RKO (cell line): ENCODE measurements at regions not wholly inside any gene's neighbourhood (a gene's known extent, or its start where the extent isn't known, plus 50 kb on each side); places are given as distances from the start of the nearest gene placed in this dataset.
A peak's percentile ranks its signal among the peaks of the same experiment; 100 is the strongest.
"Not testable (repeated sequence)": the region's sequence is repeated elsewhere in the genome, so short reads cannot be mapped to it uniquely, and the experiment has no call there.

Experiments
- DNase-seq: peaks from one replicate; pipeline ENCODE4 v3.0.0-alpha.2; 2016; ENCODE audit warnings: low spot score

- DNase-seq = no peak
Measured at GRCh38 chrX:13476384-13476783, 93.0 kb upstream of the EGFL6 start.

GRCh38 chrX:13474164-13474516 is 95.3 kb upstream of the EGFL6 start:
- DNase-seq = no peak

- no peak for DNase-seq
Measured at GRCh38 chrX:13473442-13474163, 95.8 kb upstream of the EGFL6 start.

DNA sequence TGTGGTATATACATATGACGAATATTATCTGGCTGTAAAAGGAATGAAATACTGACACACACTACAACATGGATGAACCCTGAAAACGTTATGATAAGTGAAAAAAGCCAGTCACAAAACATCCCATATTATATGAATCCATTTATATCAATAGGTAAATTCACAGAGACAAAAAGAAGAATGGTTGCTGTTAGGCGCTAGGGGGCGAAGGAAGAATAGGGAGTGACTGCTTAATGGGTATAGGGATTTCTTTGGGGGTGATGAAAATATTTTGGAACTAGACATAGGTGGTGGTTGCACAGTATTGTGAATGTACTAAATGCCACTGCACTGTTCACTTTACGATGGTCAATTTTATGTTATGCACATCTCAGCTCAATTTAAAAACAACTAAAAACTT is 96.4 kb upstream of the EGFL6 start:
- no peak for DNase-seq

DNA sequence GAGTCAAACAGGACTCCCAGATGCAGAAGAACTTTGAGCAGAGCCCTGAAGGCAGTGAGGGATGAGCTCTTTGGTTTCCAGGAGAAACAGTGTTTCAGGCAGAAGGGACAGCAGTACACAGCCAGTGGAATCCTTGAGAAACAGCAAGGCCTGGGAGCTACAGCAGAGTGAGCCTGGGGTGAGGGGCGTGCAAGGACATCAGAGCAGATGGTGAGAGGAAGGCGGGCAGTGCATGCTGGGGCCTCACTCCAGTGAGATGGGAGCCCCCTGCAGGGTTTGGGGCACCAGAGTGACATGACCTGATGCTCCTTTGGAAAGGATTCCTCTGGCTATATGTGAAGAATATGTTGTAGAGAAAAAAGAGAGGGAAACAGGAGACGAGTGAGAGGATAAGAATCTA is 98.1 kb upstream of the EGFL6 start:
- DNase-seq = no peak

- DNase-seq = no peak
Measured at GRCh38 chrX:13470685-13470977, 98.8 kb upstream of the EGFL6 start.

GRCh38 chrX:13469963-13470684 is 99.3 kb upstream of the EGFL6 start:
- DNase-seq = no peak

DNA sequence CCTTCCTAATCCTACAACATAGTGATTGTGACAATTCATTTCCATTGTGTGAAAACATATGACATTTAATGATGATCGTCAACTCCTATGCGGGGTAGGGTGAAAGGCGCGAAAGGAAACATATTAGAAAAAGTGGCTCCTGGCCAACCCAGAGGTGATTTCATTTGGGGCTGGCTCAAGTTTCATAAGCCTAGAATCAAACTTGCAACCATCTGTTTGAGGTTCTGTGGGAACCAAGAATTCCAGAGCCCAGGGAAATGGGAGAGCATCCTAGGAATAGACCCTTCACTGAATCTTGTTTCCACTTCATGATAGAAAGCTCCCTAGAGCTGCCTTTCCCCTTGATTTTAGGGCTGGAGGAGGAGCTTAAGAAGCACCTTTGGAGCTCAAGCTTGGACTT is 101.3 kb upstream of the EGFL6 start:
- DNase-seq = no peak

DNA sequence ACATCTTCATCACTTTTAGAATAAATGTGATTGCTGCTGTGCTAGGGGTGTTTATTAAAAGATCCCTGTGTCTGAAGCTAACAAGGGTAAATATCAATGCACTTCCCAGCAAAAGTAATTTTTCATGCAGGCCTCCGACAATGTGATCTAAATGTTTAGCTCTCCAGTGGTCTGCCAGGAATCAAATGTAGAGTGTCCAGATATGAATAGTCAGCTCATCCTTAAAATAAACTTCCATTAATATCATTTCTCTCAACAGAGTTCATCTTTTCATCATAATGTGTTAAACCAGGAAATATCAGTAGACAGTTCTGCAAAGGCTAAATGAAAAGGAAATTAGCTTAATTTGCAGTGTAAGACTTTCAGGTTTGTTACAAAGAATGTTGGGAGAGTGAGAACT is 102.2 kb upstream of the EGFL6 start:
- DNase-seq = no peak

DNA sequence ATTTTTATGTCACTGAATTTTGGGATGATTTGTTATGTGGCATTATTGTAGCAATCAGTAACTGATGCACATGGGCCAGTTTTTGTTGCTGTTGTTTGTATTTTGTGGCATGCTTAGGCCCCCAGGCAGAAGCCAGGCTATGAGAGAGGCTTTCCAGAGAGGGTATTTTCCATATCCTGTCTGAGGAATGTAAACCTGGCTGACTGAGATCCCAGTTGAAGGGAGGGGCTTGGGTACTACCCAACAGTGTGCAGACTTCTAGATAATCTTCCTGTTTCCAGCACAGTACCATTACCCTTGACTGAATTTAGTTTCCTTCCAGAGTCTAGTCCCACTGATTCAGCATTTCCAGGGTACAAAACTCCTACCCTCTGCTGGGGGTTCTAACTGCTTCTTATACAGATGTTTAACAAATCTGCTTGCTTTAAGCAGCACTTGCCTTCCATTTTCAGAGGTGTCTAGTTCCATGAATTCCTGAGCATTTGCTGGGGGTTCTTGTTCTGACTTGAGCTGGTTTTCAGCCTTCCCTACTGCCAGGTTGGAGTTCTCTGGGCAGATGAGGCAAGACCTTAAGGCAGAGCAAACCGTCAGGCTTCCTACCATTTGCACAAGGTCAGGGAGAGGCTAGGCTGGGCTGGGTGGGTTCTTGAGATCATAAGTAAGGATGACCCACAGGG is 104.7 kb upstream of the EGFL6 start:
- no peak for DNase-seq

GRCh38 chrX:13463608-13464007 is 105.8 kb upstream of the EGFL6 start:
- DNase-seq = peak; percentile 57

- DNase-seq = no peak
Measured at GRCh38 chrX:13452283-13452682, 117.1 kb upstream of the EGFL6 start.

DNA sequence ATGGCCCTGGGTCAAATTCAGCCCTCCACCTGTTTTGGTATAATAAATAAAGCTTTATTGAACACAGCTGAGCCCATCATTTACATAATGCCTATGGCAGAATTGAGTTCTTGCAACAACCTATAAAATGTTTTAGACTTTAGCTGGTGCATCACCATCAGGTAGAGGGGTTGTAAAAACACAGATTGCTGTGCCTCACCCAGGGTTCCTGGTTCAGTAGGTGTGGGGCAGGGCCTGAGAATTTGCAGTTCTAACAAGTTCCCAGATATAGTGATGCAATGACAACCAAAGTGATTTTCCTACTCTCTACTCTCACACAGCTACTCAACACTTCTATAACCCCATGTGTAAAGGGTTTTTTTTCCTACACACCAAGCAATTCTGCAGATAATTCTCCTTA is 120.0 kb upstream of the EGFL6 start:
- no peak for DNase-seq

- no peak for DNase-seq
Measured at GRCh38 chrX:13448941-13449340, 120.5 kb upstream of the EGFL6 start.

DNA sequence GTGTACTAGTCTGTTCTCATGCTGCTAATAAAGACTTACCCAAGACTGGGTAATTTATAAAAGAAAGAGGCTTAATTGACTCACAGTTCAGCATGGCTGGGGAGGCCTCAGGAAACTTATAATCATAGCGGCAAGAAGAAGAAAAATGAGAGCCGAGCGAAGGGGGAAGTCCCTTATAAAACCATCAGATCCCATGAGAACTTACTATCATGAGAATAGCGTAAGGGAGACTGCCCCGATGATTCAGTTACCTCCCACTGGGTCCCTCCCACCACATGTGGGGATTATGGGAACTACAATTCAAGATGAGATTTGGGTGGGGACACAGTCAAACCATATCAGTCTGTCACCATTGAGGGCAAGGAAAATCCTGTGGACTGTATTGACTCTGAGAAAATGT is 121.8 kb upstream of the ATXN3L start:
- DNase-seq = not testable (repeated sequence)

DNA sequence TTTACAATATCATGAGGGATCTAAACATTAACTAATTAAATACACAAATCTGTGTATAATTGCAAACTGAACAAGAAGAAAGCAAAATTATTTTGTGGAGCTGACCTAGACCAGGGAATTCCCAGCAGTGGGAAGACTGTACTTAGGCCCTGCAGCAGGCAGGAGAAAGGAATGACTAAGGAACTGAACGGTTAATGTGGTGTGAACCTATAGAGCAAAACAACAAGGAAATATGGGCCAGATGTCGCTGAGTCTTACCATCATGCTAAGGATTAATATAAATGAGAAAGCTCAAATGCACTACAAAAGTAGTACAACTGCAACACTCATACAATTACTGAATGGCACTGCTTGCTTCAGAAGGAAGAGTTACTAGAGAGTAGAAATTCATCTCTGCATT is 120.3 kb upstream of the ATXN3L start:
- no peak for DNase-seq

DNA sequence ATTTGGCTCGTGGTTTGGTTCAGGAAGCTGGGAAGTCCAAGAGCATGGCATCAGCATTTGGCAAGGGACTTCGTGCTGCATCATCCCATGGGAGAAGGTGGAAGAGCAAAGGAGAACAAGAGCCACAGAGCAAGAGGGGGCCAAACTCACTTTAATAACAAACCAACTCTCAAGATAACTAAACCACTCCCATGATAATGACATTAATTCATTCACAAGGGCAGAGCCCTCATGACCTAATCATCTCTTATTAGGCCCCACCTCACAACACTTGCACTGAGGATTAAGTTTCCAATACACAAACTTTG is 113.4 kb upstream of the ATXN3L start:
- DNase-seq = no peak

- peak; percentile 4 for DNase-seq
Measured at GRCh38 chrX:13432414-13433297, 112.8 kb upstream of the ATXN3L start.

DNA sequence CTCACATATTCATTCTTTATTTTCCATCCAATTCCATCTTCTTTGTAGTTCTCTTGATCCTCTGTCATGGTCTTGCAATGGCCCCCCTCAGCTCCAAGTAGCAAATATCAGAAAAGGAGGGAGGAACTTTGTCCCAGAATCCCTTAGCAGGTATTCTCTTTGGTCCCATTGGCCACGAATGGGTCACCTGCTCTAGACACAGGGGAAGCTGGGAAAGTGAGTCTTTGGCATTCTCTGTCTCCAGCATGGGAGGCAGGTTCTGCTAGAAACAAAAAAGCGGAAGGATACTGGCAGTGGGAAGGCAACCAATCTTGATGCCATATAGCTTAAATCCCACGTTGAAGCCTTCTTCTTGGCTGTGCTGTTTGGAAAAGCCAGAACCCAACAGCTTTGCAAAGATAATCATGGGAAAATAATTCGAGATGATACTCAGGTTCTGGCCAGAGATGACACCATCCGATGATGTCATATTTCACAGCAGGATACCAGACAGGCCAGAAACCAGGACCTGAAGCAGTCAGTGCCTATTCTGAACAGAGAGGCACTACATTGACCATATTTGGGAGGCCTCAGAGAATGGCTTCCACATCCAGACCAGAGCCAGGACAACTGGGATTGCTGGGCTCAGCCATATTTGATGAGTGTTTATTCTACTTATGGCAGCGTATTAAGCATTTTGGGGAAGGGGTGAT is 110.4 kb upstream of the ATXN3L start:
- peak; percentile 16 for DNase-seq

DNA sequence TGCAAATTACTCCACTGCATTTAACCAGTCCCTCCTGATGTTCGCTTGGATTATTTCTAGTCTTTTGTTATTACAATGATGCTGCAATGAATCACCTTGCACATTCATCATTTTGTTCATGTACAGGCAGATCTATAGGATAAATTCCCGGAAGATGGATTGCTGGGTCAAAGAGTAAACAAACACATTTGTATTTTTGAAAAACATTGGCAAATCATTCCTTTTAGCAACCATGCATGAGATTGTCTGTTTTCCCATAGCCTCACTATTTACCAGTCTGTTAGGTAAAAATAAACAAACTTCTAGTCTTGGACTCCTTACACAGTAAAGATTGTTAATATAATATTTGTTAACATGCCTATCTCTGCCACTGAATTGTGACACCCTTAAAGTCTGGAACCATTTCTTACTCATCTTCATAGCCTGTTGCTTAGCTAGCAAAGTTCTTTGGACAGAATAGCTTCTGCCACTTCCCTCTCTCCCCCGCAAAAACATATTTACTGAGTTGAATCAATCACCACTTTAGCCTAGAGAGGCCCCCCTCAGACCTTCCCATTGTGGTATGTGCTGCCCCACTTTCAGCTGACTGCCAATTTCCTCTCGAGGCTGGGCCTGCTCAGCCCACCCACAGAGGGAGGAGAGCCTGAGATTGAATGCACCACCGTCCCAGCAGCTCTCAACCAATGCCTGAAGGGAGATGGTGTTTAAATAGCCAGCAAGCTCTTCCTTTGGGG is 108.4 kb upstream of the ATXN3L start:
- peak; percentile 28 for DNase-seq

- no peak for DNase-seq
Measured at GRCh38 chrX:13427441-13428052, 107.7 kb upstream of the ATXN3L start.
